ENCODE measurements at regions not wholly inside any gene's neighbourhood (a gene's known extent, or its start where the extent isn't known, plus 50 kb on each side); places are given as distances from the start of the nearest gene placed in this dataset.

- no peak for DNase-seq
Measured at GRCh38 chr11:110912437-110912836, 200.2 kb upstream of the ARHGAP20 start.

DNA sequence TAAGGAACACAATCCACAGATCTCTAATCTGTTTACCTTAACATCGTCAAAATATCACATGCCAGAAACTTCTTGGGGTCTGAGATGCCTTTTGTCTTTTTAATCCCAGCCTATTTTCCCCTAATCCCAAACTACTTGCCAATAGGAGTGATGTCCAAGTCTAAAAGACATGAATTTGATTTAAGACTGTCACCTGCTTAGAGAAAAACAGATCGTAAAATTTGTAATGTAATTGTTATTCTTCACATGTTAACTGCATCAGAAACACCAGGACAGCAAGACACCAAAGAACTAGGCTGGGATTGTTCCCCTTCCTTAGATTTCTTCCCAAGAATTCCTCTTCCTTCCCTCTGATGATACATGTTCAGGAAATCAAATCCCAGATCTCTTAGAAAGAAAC lies 198.1 kb upstream of the ARHGAP20 start:
- no peak for DNase-seq

DNA sequence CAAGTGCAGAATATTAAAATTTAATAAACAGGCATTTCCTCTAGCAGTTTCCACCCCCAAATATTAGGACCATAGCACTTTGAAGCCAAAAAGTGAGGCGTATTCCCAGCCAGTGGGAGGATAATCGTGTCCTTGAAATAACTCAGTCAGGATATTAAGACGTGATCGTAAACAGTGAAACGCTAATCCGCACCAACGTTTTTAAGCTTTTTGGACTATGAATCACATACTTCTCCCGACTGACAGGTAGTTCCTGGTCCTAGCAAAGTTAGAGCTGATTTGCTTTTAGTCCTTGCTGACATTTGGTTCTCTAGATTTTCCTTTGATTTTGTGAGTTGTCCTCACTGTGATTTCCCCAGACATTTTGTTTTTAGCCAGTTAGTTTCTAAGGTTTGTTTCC lies 197.1 kb upstream of the ARHGAP20 start:
- DNase-seq: no peak

- no peak for DNase-seq
Measured at GRCh38 chr11:110908401-110909105, 196.3 kb upstream of the ARHGAP20 start.

- no peak for DNase-seq
Measured at GRCh38 chr11:110907629-110908028, 195.4 kb upstream of the ARHGAP20 start.

DNA sequence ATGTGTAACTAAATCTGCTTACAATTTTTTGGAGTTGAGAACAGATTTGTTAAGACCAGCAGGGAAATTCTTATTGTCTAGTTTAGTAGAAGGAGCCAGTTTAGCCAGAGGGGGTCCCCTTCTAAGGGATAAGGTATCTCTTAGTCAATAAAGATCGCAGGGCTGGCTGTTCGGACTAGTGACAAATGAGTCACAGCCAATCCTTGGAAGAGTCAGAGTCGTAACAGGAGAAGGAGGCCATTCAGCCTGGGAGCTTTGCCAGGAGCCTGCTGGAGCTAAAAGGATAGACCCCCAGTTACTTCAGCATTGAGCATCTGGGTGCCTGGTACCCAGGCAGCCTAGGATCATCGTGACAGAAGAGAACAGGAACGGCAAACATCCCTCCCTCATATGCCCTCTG lies 191.6 kb upstream of the ARHGAP20 start:
- DNase-seq: no peak

DNA sequence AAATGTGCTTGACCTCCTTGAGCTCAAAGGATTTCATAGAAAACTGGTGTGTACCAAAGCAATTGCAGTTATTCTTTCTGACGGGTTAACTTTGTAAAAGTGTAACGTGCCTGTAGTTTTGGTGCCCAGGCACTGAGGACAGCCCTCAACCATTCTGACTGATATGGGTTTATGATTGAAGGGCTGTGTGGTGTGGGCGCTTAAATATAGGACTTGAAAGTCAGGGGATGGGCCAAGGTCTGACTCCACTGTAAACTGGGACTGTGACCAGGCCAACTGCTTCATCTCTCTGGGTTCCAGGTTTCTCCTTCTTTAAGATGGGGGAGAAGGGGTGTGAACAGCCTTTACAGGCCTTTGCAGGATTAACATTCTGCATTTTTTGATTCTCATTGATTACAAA lies 191.1 kb upstream of the ARHGAP20 start:
- DNase-seq: no peak

DNA sequence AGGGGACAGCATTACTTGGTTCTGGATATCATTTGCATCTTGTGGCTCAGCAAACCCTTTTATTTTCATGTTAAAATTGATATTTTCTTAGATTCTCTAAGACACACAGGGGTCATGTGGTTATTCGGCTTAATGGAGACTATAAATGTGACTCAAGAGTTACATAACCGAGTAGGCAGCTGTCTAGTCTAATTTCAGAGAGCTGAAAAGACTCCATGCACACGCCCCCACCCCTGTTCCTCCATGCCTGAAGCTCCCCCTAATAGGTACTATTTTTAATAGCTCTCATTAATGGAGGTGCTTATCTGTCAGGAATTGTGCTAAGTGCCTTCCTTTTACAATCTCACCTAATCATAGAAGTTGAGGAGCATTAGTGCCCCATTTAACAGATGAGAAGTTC lies 189.2 kb upstream of the ARHGAP20 start:
- no peak for DNase-seq

- DNase-seq: no peak
Measured at GRCh38 chr11:110900426-110900825, 188.2 kb upstream of the ARHGAP20 start.

DNA sequence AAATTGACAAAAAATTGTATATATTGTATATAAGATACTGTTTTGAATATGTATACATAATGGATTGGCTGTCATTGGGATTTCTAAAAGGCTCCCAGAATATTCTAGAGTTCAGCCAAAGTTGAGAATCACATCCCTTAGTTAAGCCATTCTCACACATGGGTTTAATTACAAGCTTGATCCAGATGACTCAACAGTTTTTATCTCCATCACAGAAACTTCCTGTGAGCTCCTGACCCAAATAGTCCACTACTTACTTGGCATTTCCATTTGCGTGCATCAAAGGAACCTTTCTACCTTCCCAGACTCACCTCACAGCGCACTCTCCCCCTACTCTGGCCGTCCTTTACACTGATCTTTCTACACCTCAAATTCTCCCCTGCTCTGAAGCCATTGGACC lies 184.8 kb upstream of the ARHGAP20 start:
- no peak for DNase-seq

DNA sequence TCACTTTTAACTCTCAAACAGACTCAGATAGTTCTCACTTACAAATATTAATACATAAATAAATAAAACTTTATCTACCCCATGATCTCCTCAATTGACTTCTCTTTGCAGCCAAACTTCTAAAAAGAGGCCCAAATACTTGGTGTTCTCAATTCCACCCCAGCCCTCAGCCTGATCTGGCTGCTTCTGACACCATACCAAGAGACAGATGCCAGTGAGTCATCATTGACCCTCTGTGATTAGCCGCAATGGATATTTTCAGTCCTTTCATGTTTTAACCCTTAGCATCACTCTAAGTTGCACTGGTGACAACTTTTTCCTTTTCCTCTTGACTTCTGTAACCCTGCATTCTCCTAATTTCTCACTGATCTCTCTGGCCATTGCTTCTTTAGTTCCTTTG lies 184.1 kb upstream of the ARHGAP20 start:
- DNase-seq: no peak

DNA sequence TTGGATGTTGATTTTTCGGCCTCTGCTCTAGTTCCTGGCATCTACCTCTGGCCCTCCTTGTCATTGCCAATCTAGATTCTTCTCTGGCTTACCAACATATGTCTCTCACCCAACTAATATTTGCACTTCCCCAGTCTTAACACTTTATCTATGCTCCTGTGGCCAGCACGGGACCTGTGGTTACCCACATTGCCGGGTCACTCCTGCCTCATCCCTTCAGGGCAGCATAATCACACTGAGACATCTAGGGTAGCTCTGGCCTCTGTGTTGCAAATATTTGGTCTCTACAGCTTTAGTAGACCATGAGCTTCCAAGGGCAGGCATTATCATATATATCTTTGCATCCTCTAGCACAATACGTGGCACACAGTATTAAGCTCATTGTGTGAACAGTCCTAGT lies 182.0 kb upstream of the ARHGAP20 start:
- DNase-seq: no peak

DNA sequence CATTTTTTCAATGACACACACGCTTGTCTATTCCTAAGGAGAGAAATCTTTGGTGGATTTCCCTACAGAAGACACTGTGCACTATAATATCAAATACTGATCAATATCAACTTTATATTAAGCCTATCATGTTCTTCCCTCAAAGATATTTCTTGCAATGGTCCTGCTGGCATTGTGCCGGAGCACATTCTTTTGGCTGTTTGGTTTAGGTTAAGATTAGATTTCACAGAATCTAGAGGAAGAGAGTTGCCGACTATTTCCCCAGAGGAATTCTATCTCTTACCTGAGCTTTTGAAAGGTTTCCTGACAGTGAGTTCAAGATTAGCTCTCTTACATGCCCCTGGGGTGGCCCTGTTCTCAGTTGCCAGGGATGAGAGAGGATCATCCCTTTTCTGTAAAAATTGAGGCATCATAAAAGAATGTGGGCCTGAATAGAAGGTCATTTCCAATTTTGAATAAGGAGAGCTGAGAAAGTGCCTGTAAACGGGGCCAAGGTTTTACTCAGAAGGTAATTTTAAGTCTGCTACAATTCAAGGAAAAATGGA lies 180.6 kb upstream of the ARHGAP20 start:
- no peak for DNase-seq

DNA sequence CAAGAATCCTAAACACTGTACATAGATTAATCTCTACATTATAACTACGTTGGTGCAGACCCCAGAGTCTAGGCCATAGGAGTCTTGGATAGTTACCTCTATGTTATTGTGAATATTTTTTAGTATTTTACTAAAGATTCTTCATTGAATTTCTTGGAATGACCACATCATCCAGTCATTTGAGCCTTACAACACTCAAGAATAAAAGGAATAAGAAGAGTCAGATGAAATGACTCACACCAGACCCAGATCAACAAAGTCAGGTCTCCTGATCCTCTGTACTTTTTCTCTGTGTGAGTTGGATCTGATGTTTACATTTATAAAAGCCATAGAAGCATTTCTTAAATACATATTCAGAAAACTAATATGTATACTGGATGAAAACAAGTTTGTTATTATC lies 179.2 kb upstream of the ARHGAP20 start:
- DNase-seq: no peak

GRCh38 chr11:110890995-110891394 lies 178.8 kb upstream of the ARHGAP20 start:
- no peak for DNase-seq

DNA sequence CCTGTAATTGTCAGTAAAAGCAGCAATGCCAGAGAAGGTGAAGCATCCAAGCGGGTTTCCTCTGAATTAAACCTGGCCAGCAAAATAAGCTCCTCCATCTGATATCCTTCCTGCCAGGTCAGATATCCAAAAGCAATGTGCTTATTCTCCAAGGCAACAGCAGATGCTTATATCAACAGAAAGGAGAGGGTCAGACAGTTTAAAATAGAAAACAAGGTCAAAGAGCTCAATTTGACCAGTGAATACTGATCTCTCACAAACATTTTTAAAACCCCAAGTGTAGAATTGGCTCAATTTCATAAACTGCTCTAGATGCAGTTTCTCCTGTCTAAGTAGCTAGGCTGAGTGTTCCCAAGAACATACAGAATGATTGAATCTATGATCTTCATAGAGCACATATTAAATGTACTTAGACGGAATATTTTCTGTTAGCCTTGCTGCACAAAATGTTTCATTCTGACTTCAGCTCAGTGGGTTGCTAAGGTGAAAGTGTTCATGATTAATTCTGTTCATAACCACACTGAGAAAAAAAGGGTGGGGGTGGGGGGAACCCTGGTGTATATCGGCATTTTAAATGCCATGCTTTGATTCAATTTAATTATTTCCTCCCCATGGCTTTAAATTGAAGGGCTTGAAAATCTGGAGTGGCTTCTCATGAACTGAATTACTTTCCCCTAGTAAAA lies 174.2 kb upstream of the ARHGAP20 start:
- DNase-seq: no peak

DNA sequence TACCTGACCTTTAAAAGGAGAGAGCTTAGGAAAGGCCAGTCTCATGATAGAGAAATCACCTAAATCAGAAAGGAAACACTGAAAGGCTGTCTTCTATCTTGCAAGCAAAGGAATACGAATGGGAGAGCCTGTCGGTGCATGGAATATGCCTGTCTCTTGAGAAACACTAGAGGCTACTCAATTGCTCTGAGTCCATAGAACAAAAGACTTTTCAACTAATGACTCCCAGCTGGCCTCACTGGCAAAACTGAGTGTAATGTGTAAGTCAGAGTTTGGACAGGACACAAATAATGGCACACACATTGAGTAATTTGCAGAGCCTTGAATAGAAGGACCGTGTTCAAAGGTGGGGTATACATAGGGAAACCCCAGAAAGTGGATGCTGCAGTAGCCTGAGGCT lies 171.0 kb upstream of the ARHGAP20 start:
- DNase-seq: no peak

DNA sequence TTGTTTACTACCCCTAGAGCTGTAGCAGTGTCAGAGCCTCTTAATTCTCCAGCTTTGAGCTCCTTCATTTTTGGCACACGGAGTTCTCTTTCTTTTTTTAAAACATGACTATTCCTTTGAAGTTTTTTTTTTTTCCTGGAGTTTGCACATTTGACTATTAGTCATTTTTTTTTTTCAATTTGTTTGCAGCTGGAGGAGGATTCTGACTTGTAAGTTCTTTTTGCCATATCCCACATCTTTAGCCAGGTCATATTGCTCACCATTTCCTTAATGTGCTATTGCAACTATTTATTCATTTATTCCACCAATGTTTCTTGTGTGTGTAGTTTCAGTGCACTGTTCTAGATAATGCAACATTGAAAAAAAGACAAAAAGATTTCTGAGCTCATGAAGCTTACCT lies 166.3 kb upstream of the ARHGAP20 start:
- DNase-seq: no peak

- DNase-seq: no peak
Measured at GRCh38 chr11:110874437-110875030, 162.3 kb upstream of the ARHGAP20 start.

DNA sequence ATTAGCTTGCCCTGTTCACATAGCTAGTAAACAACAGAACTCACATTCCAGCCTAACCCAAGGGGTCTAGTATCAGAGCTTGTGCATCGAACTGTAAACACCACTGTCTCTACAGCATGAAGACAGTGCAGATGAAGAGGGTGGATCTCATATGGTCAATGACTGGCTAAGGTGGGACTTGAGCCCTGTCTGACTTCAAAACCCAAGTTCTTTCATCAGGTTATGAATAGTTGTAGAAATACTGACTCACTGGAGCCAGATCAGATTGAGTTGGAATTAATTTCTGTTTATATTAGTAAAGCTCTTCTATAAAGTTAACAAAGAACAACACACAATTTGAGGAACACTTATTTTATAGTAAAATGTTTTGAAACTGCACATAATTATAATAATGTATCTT lies 161.7 kb upstream of the ARHGAP20 start:
- no peak for DNase-seq

GRCh38 chr11:110870816-110871522 lies 158.7 kb upstream of the ARHGAP20 start:
- no peak for DNase-seq

DNA sequence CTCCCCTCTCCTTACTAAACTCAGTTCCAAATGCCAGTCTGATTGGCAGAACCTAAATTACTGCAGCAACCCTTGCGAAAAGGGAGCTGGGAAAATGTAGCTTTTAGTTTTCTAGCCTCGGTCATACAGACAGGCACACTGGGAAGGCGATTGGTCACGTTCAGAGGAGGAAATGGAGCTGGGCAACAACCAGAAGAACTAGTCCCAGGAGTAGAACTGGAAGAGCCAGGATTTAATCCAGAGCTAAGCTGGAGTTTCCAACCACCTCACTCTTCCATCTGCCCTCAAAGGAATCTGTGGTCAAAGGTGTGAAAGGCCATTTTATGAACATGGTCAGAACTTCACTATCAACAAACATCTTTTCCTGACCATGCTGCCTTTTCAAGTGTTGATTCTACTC lies 155.7 kb upstream of the ARHGAP20 start:
- DNase-seq: no peak

GRCh38 chr11:110866081-110866480 lies 153.8 kb upstream of the ARHGAP20 start:
- no peak for DNase-seq

- DNase-seq: no peak
Measured at GRCh38 chr11:110862407-110862806, 150.2 kb upstream of the ARHGAP20 start.

Measured in cerebellar nuclear complex (tissue), 1 donor.